HFF-Myc (cell line): ENCODE measurements at regions not wholly inside any gene's neighbourhood (a gene's known extent, or its start where the extent isn't known, plus 50 kb on each side); places are given as distances from the start of the nearest gene placed in this dataset.

Experiments
- DNase-seq: peaks from one replicate; pipeline ENCODE4 v3.0.0-alpha.2; 2011; ENCODE audit warnings: low read depth; ENCODE audit errors: extremely low read depth
- H3K4me3 ChIP-seq: replicated peaks from 2 replicates; pipeline ENCODE4 v1.5.1; 2011; ENCODE audit warnings: low read depth, mild to moderate bottlenecking, control low read depth, low read length
- CTCF ChIP-seq: IDR thresholded peaks from 2 replicates; pipeline ENCODE4 v1.5.1; 2012; ENCODE audit warnings: mild to moderate bottlenecking, low read depth, low read length, control low read depth; ENCODE audit errors: missing control alignments

- no peak for TF ChIP-seq CTCF
- no peak overlapping the region for H3K4me3 ChIP-seq
- DNase-seq = no peak
Measured at GRCh38 chr13:86673931-86674431, 874.8 kb upstream of the SLITRK6 start.

- TF ChIP-seq CTCF = no peak
- DNase-seq = no peak
- H3K4me3 ChIP-seq = no peak overlapping the region
Measured at GRCh38 chr13:86681223-86681622, 882.0 kb upstream of the SLITRK6 start.

- no peak for DNase-seq
- H3K4me3 ChIP-seq = no peak overlapping the region
- TF ChIP-seq CTCF = no peak
Measured at GRCh38 chr13:86684402-86684801, 885.2 kb upstream of the SLITRK6 start.

- TF ChIP-seq CTCF = no peak
- DNase-seq = no peak
- no peak overlapping the region for H3K4me3 ChIP-seq
Measured at GRCh38 chr13:86689911-86690310, 890.7 kb upstream of the SLITRK6 start.

- DNase-seq = no peak
- TF ChIP-seq CTCF = no peak
- no peak overlapping the region for H3K4me3 ChIP-seq
Measured at GRCh38 chr13:86692291-86692690, 893.1 kb upstream of the SLITRK6 start.

- DNase-seq = no peak
- H3K4me3 ChIP-seq = no peak overlapping the region
- TF ChIP-seq CTCF = no peak
Measured at GRCh38 chr13:86710013-86710412, 910.8 kb upstream of the SLITRK6 start.

GRCh38 chr13:86710896-86711295 lies 911.7 kb upstream of the SLITRK6 start:
- no peak overlapping the region for H3K4me3 ChIP-seq
- DNase-seq = no peak

More at GRCh38 chr13:86710896-86711295, 911.7 kb upstream of the SLITRK6 start:
- no peak for TF ChIP-seq CTCF
